Left colon (tissue), 2 donors: ENCODE measurements at regions not wholly inside any gene's neighbourhood (a gene's known extent, or its start where the extent isn't known, plus 50 kb on each side); places are given as distances from the start of the nearest gene placed in this dataset.

Experiments used
- ATAC-seq: fragments of 200-7000 bp; cut with Tn5 transposase; one replicate; pipeline ENCODE4 v1.9.1; 2020; ENCODE audit warnings: mild to moderate bottlenecking, moderate library complexity
- DNase-seq, 2 donors: peaks; one replicate each; pipeline ENCODE4 v3.0.0-alpha.2; 2020
- intact Hi-C, 2 donors: fragments of 100-400 bp; cut with DNase I in 1 of 2; cut with micrococcal nuclease in 1 of 2; formaldehyde crosslinking; loops; one replicate each; pipeline versions ENCODE4 v1.11.2 to v1.14.0; 2022; cut with DNase I, micrococcal nuclease
- donor health status: DM: no; HTN: no; CAD: no.
- donor health status: DM: yes; HTN: yes; CAD: no.

GRCh38 chr20:57840504-57841296 lies 130.9 kb upstream of the PMEPA1 start:
- intact Hi-C loops = no loop called here
- ATAC-seq = no peak
- no peak for DNase-seq

- ATAC-seq (no peak), DNase-seq (no peak)
- intact Hi-C loops = no loop called here
These were observed 130.3 kb upstream of the PMEPA1 start for GRCh38 chr20:57840066-57840465.

- intact Hi-C loops = no loop called here
- DNase-seq = no peak
- no peak for ATAC-seq
These were observed 128.9 kb upstream of the PMEPA1 start for GRCh38 chr20:57838670-57839151.

GRCh38 chr20:57837208-57838035 lies 127.6 kb upstream of the PMEPA1 start:
- DNase-seq (no peak), ATAC-seq (no peak)
- intact Hi-C loops = no loop called here

- intact Hi-C loops = no loop called here
- ATAC-seq = no peak
These were observed 126.0 kb upstream of the PMEPA1 start for GRCh38 chr20:57835588-57836455.

DNA sequence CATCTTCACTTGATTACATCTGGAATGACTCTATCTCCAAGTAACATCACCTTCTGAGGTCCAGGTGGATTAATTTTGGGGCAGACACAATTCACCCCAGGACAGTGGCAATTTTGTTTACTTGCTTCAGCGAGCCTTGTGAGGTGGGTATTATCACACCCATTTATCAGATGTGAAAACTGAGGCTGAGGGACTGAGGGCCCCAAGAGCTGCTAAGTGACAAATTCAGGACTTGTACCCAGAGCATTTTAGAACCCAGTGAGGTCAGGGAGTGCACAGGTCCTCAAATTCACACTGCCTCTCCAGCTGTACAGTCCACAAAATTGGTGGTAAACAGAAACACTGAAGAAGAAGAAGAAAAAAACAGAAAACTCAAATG lies 125.2 kb upstream of the PMEPA1 start:
- intact Hi-C loops = no loop called here
- no peak for ATAC-seq
- no peak for DNase-seq

More at GRCh38 chr20:57835588-57836455, 126.0 kb upstream of the PMEPA1 start:
- no peak for DNase-seq

GRCh38 chr20:57834306-57835073 lies 124.7 kb upstream of the PMEPA1 start:
- ATAC-seq (no peak), DNase-seq (no peak)
- intact Hi-C loops = no loop called here

DNA sequence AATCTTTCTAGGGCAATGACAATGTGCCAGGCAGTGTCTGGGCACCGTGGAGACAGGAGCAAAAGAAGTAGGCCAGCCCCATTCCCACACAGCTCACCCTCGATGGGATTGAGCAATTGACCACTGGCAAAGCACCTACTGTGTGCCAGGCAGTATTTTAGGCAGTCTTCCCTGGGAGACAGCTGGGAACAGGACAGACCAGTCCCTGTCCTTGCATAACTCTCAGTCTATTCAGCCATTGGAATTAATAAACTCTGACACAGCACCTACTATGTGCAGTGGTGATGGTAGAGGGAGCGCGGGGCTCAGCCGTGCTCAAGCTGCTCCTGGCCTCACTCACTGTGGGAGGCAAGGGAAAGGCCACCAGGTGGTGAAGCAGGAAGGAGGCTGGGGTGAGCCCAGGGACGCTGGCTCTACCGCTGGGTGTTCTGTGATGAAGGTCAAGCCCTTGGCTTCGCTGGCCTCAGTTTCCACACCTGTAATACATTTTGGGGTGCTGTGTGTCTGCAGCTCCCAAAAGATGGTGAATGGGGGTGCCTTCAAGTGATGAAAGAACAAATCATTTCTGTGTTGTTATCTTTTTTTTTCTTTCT lies 122.3 kb upstream of the PMEPA1 start:
- intact Hi-C loops = no loop called here
- ATAC-seq (no peak), DNase-seq (no peak)

DNA sequence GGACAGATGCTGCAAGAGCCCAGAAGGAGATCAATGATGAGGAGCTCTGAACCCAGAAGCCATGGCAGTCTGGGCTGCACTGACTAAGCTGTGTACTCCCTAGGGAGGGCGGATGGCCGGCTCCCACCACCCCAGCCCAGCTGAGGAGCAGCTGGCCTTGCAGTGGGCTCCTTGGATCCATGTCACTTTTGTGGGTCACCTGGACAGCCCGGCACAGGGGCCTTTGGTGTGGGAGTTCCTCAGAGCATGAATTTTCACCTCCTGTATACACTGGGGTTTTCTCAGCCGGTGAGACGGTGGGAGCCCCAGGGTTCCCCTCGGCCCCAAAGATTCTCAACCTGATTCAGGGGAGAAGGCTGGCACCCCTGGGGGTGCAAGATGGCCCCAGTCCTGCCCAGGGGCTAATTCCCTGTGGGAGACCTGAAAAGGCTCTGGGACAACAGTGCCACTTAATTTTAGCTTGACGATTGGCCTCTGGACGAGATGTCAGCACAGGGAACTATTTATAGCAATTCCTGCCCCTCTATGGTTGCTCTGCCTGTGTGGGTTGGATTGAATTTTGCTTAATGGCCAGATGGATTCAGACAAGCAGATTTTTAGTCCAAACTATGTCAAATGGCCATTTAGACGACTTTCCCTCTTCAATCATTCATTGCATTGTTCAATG lies 121.6 kb upstream of the PMEPA1 start:
- no peak for ATAC-seq
- no peak for DNase-seq
- intact Hi-C loops = no loop called here

GRCh38 chr20:57830515-57830895 lies 120.7 kb upstream of the PMEPA1 start:
- intact Hi-C loops = no loop called here
- DNase-seq (no peak), ATAC-seq (no peak)

DNA sequence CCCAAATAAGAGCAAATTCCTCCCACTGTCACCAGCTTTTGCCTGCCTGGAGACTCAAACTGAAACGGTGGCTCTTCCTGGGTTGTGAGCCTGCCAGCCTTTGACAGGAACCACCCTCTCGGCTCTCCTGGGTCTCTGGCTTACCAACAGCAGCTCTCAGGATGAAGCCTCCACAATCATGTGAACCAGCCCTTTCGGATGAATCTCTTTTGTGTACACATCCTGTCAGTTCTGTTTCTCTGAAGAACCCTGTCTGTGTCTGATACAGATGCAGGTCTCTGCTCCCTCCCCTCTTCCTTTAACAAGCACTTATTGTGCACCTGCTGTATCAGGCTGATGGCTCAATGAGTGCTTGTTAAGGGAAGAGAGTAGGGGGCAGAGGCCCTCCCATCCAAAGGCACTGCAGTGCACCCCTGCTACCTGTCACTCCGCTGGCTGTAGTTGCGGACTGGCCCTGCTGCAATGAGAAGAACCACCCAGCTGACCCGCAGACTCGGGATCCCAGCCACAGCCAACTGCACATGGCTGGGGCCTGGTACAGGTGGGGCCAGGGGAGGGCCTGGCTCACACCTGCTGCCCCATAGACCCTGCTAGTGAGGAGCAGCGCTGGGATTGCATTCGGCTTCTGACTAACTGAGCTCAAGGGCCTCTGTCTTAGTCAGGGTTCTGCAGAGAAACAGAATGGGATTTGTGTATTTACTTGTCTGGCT lies 120.1 kb upstream of the PMEPA1 start:
- no peak for ATAC-seq
- no peak for DNase-seq
- intact Hi-C loops = no loop called here

DNA sequence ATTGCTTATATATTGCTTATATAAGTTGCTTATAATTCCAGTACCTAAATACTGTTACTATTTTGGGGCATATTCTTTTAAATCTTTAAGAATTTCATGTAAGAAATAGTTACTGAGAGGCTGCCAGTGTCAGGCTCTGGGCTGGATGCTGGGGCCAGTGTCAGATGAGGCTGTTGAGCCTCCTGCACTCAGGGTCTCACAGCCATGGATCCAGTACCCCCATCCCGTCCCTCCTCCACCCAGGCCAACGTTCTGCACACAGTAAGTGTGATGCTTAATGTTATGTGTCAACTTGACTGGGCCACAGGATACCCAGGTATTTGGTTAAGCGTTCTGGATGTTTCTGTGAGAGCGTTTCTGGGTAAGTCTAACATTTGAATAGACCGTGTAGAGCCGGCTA lies 119.5 kb upstream of the PMEPA1 start:
- ATAC-seq (no peak), DNase-seq (no peak)

DNA sequence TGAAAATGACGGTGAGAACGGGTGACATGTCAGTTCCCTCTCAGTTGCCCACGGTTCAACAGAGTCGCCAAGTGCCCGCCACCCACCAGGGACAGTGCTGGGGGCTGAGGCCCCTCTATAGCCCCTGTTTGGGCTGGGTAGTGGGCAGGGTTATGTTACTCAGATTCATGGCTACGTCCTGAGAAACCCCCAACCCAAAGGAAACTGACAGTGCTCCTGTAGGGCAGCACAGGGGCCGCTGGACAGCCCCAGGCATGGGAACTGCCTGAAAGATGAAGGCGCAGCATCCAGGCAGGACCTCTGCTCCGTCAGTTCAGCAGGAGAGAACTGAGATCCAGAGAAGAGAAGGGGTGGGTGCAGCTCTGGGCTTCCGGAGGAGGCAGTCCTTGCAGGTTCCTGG lies 118.9 kb upstream of the PMEPA1 start:
- no peak for DNase-seq
- intact Hi-C loops = no loop called here
- no peak for ATAC-seq

More for the DNA sequence above, 119.5 kb upstream of the PMEPA1 start:
- intact Hi-C loops = no loop called here

- no peak for ATAC-seq
- intact Hi-C loops = no loop called here
- no peak for DNase-seq
These were observed 117.0 kb upstream of the PMEPA1 start for GRCh38 chr20:57826666-57827287.

DNA sequence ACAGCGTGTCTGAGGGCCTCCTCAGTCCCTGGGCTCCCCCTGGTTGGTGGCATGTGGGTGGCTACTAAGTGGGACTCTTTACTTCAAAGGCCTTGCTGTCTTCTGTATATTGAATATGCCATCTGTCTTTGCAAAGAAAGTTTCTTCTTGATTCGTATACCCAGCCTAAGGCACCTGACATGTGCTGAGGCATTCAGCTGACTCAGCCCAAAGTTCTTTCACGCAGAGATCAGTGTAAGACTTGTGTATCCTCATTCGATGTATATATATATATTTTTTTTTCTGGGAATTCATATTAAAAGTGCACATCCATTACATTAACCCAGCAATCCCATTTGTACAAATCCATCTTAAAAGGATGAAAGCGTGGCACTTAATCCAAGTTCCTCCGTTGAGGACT lies 115.1 kb upstream of the PMEPA1 start:
- no peak for ATAC-seq
- DNase-seq = no peak
- intact Hi-C loops = no loop called here

GRCh38 chr20:57821935-57822334 lies 112.1 kb upstream of the PMEPA1 start:
- no peak for DNase-seq
- no peak for ATAC-seq
- intact Hi-C loops = no loop called here
